H1 (cell line): ENCODE measurements at regions not wholly inside any gene's neighbourhood (a gene's known extent, or its start where the extent isn't known, plus 50 kb on each side); places are given as distances from the start of the nearest gene placed in this dataset.

Source experiments
- CTCF ChIA-PET: fragments of 300-600 bp; sonication (Branson Sonifier 250); formaldehyde crosslinking; loops from one replicate; lab custom pipeline; 2021; ENCODE audit not compliant: partially characterized antibody; lab: Charles Lee
- POLR2A ChIA-PET: fragments of 300-600 bp; sonication (Branson Sonifier 250); formaldehyde crosslinking; loops from one replicate; lab custom pipeline; 2021; ENCODE audit warnings: inconsistent platforms; ENCODE audit not compliant: partially characterized antibody; lab: Charles Lee
- DNase-seq, 2 experiments: peaks; one replicate each; pipeline versions ENCODE4 v3.0.0 to v3.0.0-alpha.2; 2010 to 2022; ENCODE audit warnings: low spot score in 2 of 2, low read depth in 1 of 2, mixed read lengths in 1 of 2
- FAIRE-seq: peaks from 2 replicates; lab custom pipeline; 2011; peaks lifted over from hg19 to GRCh38; lab: Jason Lieb, UNC
- H2AFZ ChIP-seq: 2 replicates; pipeline ENCODE4 v1.8.1; 2012; ENCODE audit warnings: low read length, inconsistent platforms
- H2AK5ac ChIP-seq: 2 replicates; pipeline ENCODE4 v1.6.1; 2013; ENCODE audit warnings: low read depth, low read length
- H2BK120ac ChIP-seq: replicated peaks from 2 replicates; pipeline ENCODE3; 2013; ENCODE audit warnings: low read depth, low read length, inconsistent platforms
- H2BK12ac ChIP-seq: 2 replicates; pipeline ENCODE4 v1.6.1; 2013; ENCODE audit warnings: low read depth, low read length
- H2BK15ac ChIP-seq: 2 replicates; pipeline ENCODE4 v1.6.1; 2013; ENCODE audit warnings: low read length
- H2BK20ac ChIP-seq: 2 replicates; pipeline ENCODE4 v1.6.1; 2013; ENCODE audit warnings: low read length
- H2BK5ac ChIP-seq: 2 replicates; pipeline ENCODE4 v1.6.1; 2013; ENCODE audit warnings: low read depth, low read length
- H3K14ac ChIP-seq: 2 replicates; pipeline ENCODE4 v1.6.1; 2013; ENCODE audit warnings: inconsistent platforms; ENCODE audit not compliant: insufficient read length
- H3K18ac ChIP-seq: 2 replicates; pipeline ENCODE4 v1.6.1; 2013; ENCODE audit warnings: low read length; ENCODE audit errors: extremely low read depth
- H3K23ac ChIP-seq: 2 replicates; pipeline ENCODE4 v1.6.1; 2013; ENCODE audit warnings: inconsistent platforms; ENCODE audit not compliant: insufficient read length
- H3K23me2 ChIP-seq: 2 replicates; pipeline ENCODE4 v1.6.1; 2013; ENCODE audit warnings: low read depth, low read length
- H3K27ac ChIP-seq: 2 replicates; pipeline ENCODE4 v1.6.1; 2011; ENCODE audit warnings: low read depth, low read length, inconsistent platforms
- H3K27me3 ChIP-seq, 4 experiments: replicated peaks in 1 of 4; 1 replicate in 1 of 4; 2 replicates in 3 of 4; pipeline versions ENCODE4 v1.6.1 to v1.8.1; 2011 to 2013; ENCODE audit warnings: low read length in 3 of 4, mild to moderate bottlenecking in 3 of 4, inconsistent platforms in 2 of 4, mixed read lengths in 2 of 4, moderate library complexity in 1 of 4; ENCODE audit not compliant: control insufficient read depth in 3 of 4, insufficient read depth in 3 of 4; ENCODE audit errors: extremely low read depth in 1 of 4
- H3K36me3 ChIP-seq, 4 experiments: 2 replicates each; pipeline versions ENCODE4 v1.6.1 to v1.8.1; 2011 to 2013; ENCODE audit warnings: mild to moderate bottlenecking in 4 of 4, low read length in 3 of 4, moderate library complexity in 2 of 4, control low read depth in 1 of 4, inconsistent platforms in 1 of 4; ENCODE audit not compliant: insufficient read depth in 4 of 4, control insufficient read depth in 2 of 4
- H3K4ac ChIP-seq: replicated peaks from 2 replicates; pipeline ENCODE3; 2013; ENCODE audit warnings: low read length, low read depth, mixed read lengths, inconsistent platforms; ENCODE audit not compliant: insufficient read length
- H3K4me1 ChIP-seq, 4 experiments: replicated peaks in 1 of 4; 1 replicate in 1 of 4; 2 replicates in 3 of 4; pipeline versions ENCODE4 v1.6.1 to v1.8.1; 2011 to 2013; ENCODE audit warnings: low read length in 3 of 4, inconsistent platforms in 2 of 4, mixed read lengths in 1 of 4; ENCODE audit not compliant: insufficient read depth in 4 of 4, control insufficient read depth in 3 of 4
- H3K4me2 ChIP-seq, 2 experiments: 2 replicates each; pipeline versions ENCODE4 v1.6.1 to v1.8.1; 2011 to 2013; ENCODE audit warnings: low read depth in 2 of 2, low read length in 2 of 2, control low read depth in 1 of 2, inconsistent platforms in 1 of 2, mild to moderate bottlenecking in 1 of 2; ENCODE audit not compliant: insufficient read depth in 1 of 2
- H3K4me3 ChIP-seq, 4 experiments: fragments of 200-600, 300-600 bp in 1 of 4; sonication (generic), shearing (Covaris generic), sonication (Bioruptor Twin) in 1 of 4; 2 replicates each; pipeline versions ENCODE4 v1.5.1 to v1.8.1; 2011 to 2016; ENCODE audit warnings: low read length in 4 of 4, low read depth in 3 of 4, control low read depth in 2 of 4, inconsistent platforms in 2 of 4, mild to moderate bottlenecking in 2 of 4, mixed read lengths in 1 of 4, moderate library complexity in 1 of 4; ENCODE audit not compliant: insufficient read depth in 2 of 4; ENCODE audit errors: extremely low read depth in 1 of 4
- H3K56ac ChIP-seq: replicated peaks from 2 replicates; pipeline ENCODE3; 2013; ENCODE audit warnings: low read depth, mild to moderate bottlenecking, mixed read lengths, low read length, inconsistent platforms; ENCODE audit not compliant: insufficient read length
- H3K79me1 ChIP-seq: 2 replicates; pipeline ENCODE4 v1.6.1; 2013; ENCODE audit warnings: low read depth, low read length, control low read depth
- H3K79me2 ChIP-seq, 2 experiments: 2 replicates each; pipeline versions ENCODE4 v1.6.1 to v1.8.1; 2012 to 2013; ENCODE audit warnings: low read length in 2 of 2, mild to moderate bottlenecking in 2 of 2, inconsistent platforms in 1 of 2; ENCODE audit not compliant: insufficient read depth in 2 of 2, control insufficient read depth in 1 of 2
- H3K9ac ChIP-seq, 4 experiments: replicated peaks in 1 of 4; 1 replicate in 1 of 4; 2 replicates in 3 of 4; pipeline versions ENCODE4 v1.6.1 to v1.8.1; 2011 to 2013; ENCODE audit warnings: low read depth in 3 of 4, low read length in 3 of 4, control low read depth in 2 of 4, mild to moderate bottlenecking in 2 of 4, moderate library complexity in 2 of 4, inconsistent platforms in 1 of 4; ENCODE audit errors: extremely low read depth in 1 of 4
- H3K9me3 ChIP-seq, 2 experiments: 2 replicates each; pipeline versions ENCODE4 v1.6.1 to v1.8.1; 2012 to 2013; ENCODE audit warnings: mild to moderate bottlenecking in 2 of 2, moderate library complexity in 2 of 2, control low read depth in 1 of 2, inconsistent platforms in 1 of 2, low read depth in 1 of 2, low read length in 1 of 2, mixed read lengths in 1 of 2; ENCODE audit not compliant: insufficient read depth in 2 of 2
- H4K20me1 ChIP-seq, 2 experiments: replicated peaks in 1 of 2; 2 replicates each; pipeline versions ENCODE3 to v1.8.1; 2011 to 2013; ENCODE audit warnings: inconsistent platforms in 2 of 2, low read length in 2 of 2, mild to moderate bottlenecking in 1 of 2; ENCODE audit not compliant: insufficient read depth in 2 of 2, control insufficient read depth in 1 of 2
- H4K5ac ChIP-seq: 2 replicates; pipeline ENCODE4 v1.6.1; 2013; ENCODE audit warnings: low read length, low read depth, mixed read lengths, inconsistent platforms; ENCODE audit not compliant: insufficient read length
- H4K8ac ChIP-seq: 2 replicates; pipeline ENCODE4 v1.8.0; 2013; ENCODE audit warnings: mild to moderate bottlenecking, moderate library complexity, low read length, inconsistent platforms; ENCODE audit not compliant: insufficient read depth; ENCODE audit errors: extremely low read depth
- H4K91ac ChIP-seq: replicated peaks from 2 replicates; pipeline ENCODE3; 2013; ENCODE audit warnings: low read length, mixed read lengths, inconsistent platforms; ENCODE audit not compliant: insufficient read length
- FOSL1 ChIP-seq: IDR thresholded peaks from 2 replicates; pipeline ENCODE4 v1.6.1; 2011; ENCODE audit warnings: mild to moderate bottlenecking, low read depth, low read length, moderate library complexity; ENCODE audit not compliant: insufficient read depth
- KDM1A ChIP-seq: fragments of 200-600, 300-600 bp; sonication (generic); IDR thresholded peaks from 2 replicates; pipeline ENCODE4 v1.7.1; 2016; ENCODE audit warnings: mild to moderate bottlenecking, low read length, borderline replicate concordance
- NANOG ChIP-seq: IDR thresholded peaks from 2 replicates; pipeline ENCODE4 v1.6.1; 2011; ENCODE audit warnings: low read length, low read depth, mild to moderate bottlenecking, inconsistent platforms; ENCODE audit not compliant: insufficient read depth, poor library complexity, severe bottlenecking
- PHF8 ChIP-seq: fragments of 200-600 bp; sonication (generic); conservative IDR thresholded peaks from 2 replicates; pipeline ENCODE4 v1.7.1; 2012; ENCODE audit warnings: low read depth, mild to moderate bottlenecking, inconsistent platforms, low read length, moderate library complexity
- POLR2A ChIP-seq, 2 experiments: IDR thresholded peaks; 1 replicate in 1 of 2; 2 replicates in 1 of 2; pipeline ENCODE4 v1.6.1; 2011; ENCODE audit warnings: low read depth in 2 of 2, low read length in 2 of 2, mild to moderate bottlenecking in 2 of 2; ENCODE audit errors: control extremely low read depth in 1 of 2
- RNF2 ChIP-seq: fragments of 200-900, 300-1000 bp; sonication (generic); IDR thresholded peaks from 2 replicates; pipeline ENCODE4 v1.7.1; 2016; ENCODE audit warnings: borderline replicate concordance, low read depth, mild to moderate bottlenecking, antibody characterized with exemption, low read length; ENCODE audit not compliant: poor library complexity, severe bottlenecking; ENCODE audit errors: missing control alignments
- TAF1 ChIP-seq: IDR thresholded peaks from 2 replicates; pipeline ENCODE4 v1.6.1; 2011; ENCODE audit warnings: mild to moderate bottlenecking, low read depth, low read length
- TBP ChIP-seq: IDR thresholded peaks from 2 replicates; pipeline ENCODE4 v1.6.1; 2011; ENCODE audit warnings: low read depth, low read length, improper control_type of control experiment
- WGBS, 2 experiments: shearing (Covaris generic) in 1 of 2; methylation state at CpG; one replicate each; pipeline versions ENCODE4 v1.1.6 to v1.1.7; 2013 to 2015; ENCODE audit warnings: low lambda C conversion rate in 2 of 2, mixed read lengths in 2 of 2, inconsistent platforms in 1 of 2, low coverage in 1 of 2, missing lambda C conversion rate in 1 of 2; ENCODE audit not compliant: insufficient replicate concordance in 2 of 2, insufficient coverage in 1 of 2, insufficient read length in 1 of 2; ENCODE audit errors: extremely low coverage in 1 of 2, missing lambda C conversion rate in 1 of 2; 5-methylcytosine and 5-hydroxymethylcytosine counted together

DNA sequence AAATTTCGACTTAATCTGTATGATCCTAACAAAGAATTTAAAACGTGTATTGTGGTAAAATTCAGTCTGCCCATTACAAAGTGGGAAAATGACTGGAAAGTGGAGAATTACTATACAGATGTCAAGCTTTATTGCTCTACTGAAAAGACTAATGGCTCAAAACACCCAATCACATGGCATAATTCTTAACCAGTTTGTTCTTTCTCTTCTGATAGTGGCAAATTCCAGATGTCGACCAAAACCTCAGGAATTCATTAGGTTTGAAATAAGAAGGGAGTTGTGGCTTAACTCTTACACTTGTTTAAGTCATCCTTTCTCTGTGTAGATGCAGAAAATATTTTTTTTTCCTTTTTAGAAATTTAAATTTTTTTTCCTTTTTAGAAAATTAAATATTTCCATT lies 1254.9 kb upstream of the LRRN3 start:
- Histone ChIP-seq H3K4ac (no peak overlapping the region), H3K23me2 (no peaks in the 10 kb centered on the region), H3K4me3 (no peak overlapping the region), H3K9ac (no peak overlapping the region), H3K27ac (no peak overlapping the region), H3K79me1 (no peaks in the 10 kb centered on the region), H3K79me2 (no peaks in the 10 kb centered on the region), H4K91ac (no peak overlapping the region), H3K56ac (no peak overlapping the region), H2AFZ (no peak overlapping the region), H3K14ac (no peak overlapping the region), H2BK20ac (no peak overlapping the region), H3K27me3 (no peaks in the 10 kb centered on the region), H3K36me3 (no peaks in the 10 kb centered on the region), H4K5ac (no peak overlapping the region), H3K18ac (no peak overlapping the region), H3K23ac (no peak overlapping the region), H2BK15ac (no peak overlapping the region), H3K4me1 (no peaks in the 10 kb centered on the region), H2BK5ac (no peak overlapping the region), H3K4me2 (no peak overlapping the region), H2BK120ac (no peak overlapping the region), H4K8ac (no peak overlapping the region), H2BK12ac (no peak overlapping the region), H3K9me3 (no peaks in the 10 kb centered on the region), H4K20me1 (no peaks in the 10 kb centered on the region), H2AK5ac (no peak overlapping the region)
- no peak for DNase-seq
- TF ChIP-seq POLR2A (IDR thresholded peaks at IDR 0.05; ENCODE audit: control extremely low read depth in 1 of 2, low read depth in 2 of 2, low read length in 2 of 2) (no peak), TBP (no peak), KDM1A (no peak), FOSL1 (no peak), TAF1 (no peak), NANOG (no peak), RNF2 (no peak), PHF8 (no peak)
- ChIA-PET POLR2A (no interaction called here), CTCF (no interaction called here)
- no peak for FAIRE-seq
- WGBS, 2 experiments: 84% methylated on average over 3 of the region's 3 CpGs; no CpG with 5 or more reads in 1 of the 2 experiments
